Upper lobe of right lung (tissue), 1 donor: ENCODE measurements at regions not wholly inside any gene's neighbourhood (a gene's known extent, or its start where the extent isn't known, plus 50 kb on each side); places are given as distances from the start of the nearest gene placed in this dataset.

ENCODE experiments used
- ATAC-seq: fragments of 200-7000 bp; cut with Tn5 transposase; one replicate; pipeline ENCODE4 v1.9.1; 2020; ENCODE audit warnings: mild to moderate bottlenecking, moderate library complexity
- DNase-seq: peaks from one replicate; pipeline ENCODE4 v3.0.0-alpha.2; 2020
- H3K27ac ChIP-seq: fragments of 200-600 bp; one replicate; pipeline ENCODE4 v1.8.0; 2022
- H3K27me3 ChIP-seq: fragments of 200-600 bp; one replicate; pipeline ENCODE4 v1.8.0; 2022; ENCODE audit warnings: mild to moderate bottlenecking
- H3K36me3 ChIP-seq: fragments of 200-600 bp; one replicate; pipeline ENCODE4 v1.8.0; 2022
- H3K4me1 ChIP-seq: fragments of 200-600 bp; one replicate; pipeline ENCODE4 v1.8.0; 2022
- H3K4me3 ChIP-seq: fragments of 200-600 bp; one replicate; pipeline ENCODE4 v1.8.0; 2022; ENCODE audit warnings: mild to moderate bottlenecking
- H3K9me3 ChIP-seq: fragments of 200-600 bp; one replicate; pipeline ENCODE4 v1.8.0; 2022
- CTCF ChIP-seq: fragments of 200-600 bp; IDR thresholded peaks from one replicate; pipeline ENCODE4 v1.8.0; 2022; ENCODE audit warnings: antibody characterized with exemption
- intact Hi-C: fragments of 100-400 bp; cut with DNase I; formaldehyde crosslinking; loops from one replicate; pipeline ENCODE4 v1.11.0; 2022
- donor health status: DM: no; HTN: yes; CAD: no; lungs with severe emphysema.

- DNase-seq (no peak), ATAC-seq (no peak)
- Histone ChIP-seq H3K4me3 (no peak overlapping the region), H3K36me3 (no peaks in the 10 kb centered on the region), H3K4me1 (no peaks in the 10 kb centered on the region), H3K9me3 (no peaks in the 10 kb centered on the region), H3K27ac (no peak overlapping the region), H3K27me3 (no peaks in the 10 kb centered on the region)
- no peak for TF ChIP-seq CTCF
- intact Hi-C loops = no loop called here
Observed at GRCh38 chr4:138105331-138105730, 136.8 kb downstream of the SLC7A11 start.

GRCh38 chr4:138104284-138104680, 137.9 kb downstream of the SLC7A11 start:
- Histone ChIP-seq H3K9me3 (no peaks in the 10 kb centered on the region), H3K4me1 (no peaks in the 10 kb centered on the region), H3K4me3 (no peak overlapping the region), H3K27me3 (no peaks in the 10 kb centered on the region), H3K27ac (no peak overlapping the region), H3K36me3 (no peaks in the 10 kb centered on the region)
- ATAC-seq (no peak), DNase-seq (no peak)
- intact Hi-C loops = no loop called here
- no peak for TF ChIP-seq CTCF

GRCh38 chr4:138103597-138104283, 138.4 kb downstream of the SLC7A11 start:
- Histone ChIP-seq H3K4me3 (no peak overlapping the region), H3K27ac (no peak overlapping the region)

GRCh38 chr4:138099385-138099784, 142.8 kb downstream of the SLC7A11 start:
- no peak overlapping the region for H3K27ac ChIP-seq
- no peaks in the 10 kb centered on the region for H3K36me3 ChIP-seq
- no peaks in the 10 kb centered on the region for H3K9me3 ChIP-seq
- H3K4me3 ChIP-seq = no peak overlapping the region
- DNase-seq = no peak
- no peaks in the 10 kb centered on the region for H3K4me1 ChIP-seq
- H3K27me3 ChIP-seq = no peaks in the 10 kb centered on the region
- intact Hi-C loops = no loop called here
- TF ChIP-seq CTCF = no peak
- ATAC-seq = no peak

More at GRCh38 chr4:138103597-138104283, 138.4 kb downstream of the SLC7A11 start:
- H3K36me3 ChIP-seq = no peaks in the 10 kb centered on the region
- TF ChIP-seq CTCF = no peak
- no peaks in the 10 kb centered on the region for H3K27me3 ChIP-seq
- no peaks in the 10 kb centered on the region for H3K9me3 ChIP-seq
- DNase-seq = no peak
- H3K4me1 ChIP-seq = no peaks in the 10 kb centered on the region
- intact Hi-C loops = no loop called here
- ATAC-seq = no peak

GRCh38 chr4:138097912-138098600, 144.1 kb downstream of the SLC7A11 start:
- intact Hi-C loops = no loop called here
- H3K36me3 ChIP-seq = no peaks in the 10 kb centered on the region
- no peaks in the 10 kb centered on the region for H3K9me3 ChIP-seq
- H3K4me3 ChIP-seq = no peak overlapping the region
- DNase-seq = no peak
- no peak for ATAC-seq
- no peaks in the 10 kb centered on the region for H3K4me1 ChIP-seq
- H3K27ac ChIP-seq = no peak overlapping the region
- no peaks in the 10 kb centered on the region for H3K27me3 ChIP-seq
- no peak for TF ChIP-seq CTCF
